Activated T-cell treated with anti-CD3 and anti-CD28 coated beads, Interleukin-2, amount 50 U/mL, for 48 hours (primary cell): ENCODE measurements at regions not wholly inside any gene's neighbourhood (a gene's known extent, or its start where the extent isn't known, plus 50 kb on each side); places are given as distances from the start of the nearest gene placed in this dataset.
"Not testable (repeated sequence)": the region's sequence is repeated elsewhere in the genome, so short reads cannot be mapped to it uniquely, and the experiment has no call there.

ENCODE experiments used
- DNase-seq, 2 experiments: peaks; one replicate each; pipeline ENCODE4 v3.0.0-alpha.2; 2020

- DNase-seq: not testable (repeated sequence)
Measured at GRCh38 chr16:88148682-88149081, 197.4 kb downstream of the BANP start.

GRCh38 chr16:88149158-88149603 is 197.9 kb downstream of the BANP start:
- DNase-seq: not testable (repeated sequence)

- DNase-seq: not testable (repeated sequence)
Measured at GRCh38 chr16:88149663-88150062, 198.4 kb downstream of the BANP start.

- DNase-seq: not testable (repeated sequence)
Measured at GRCh38 chr16:88150456-88151128, 199.4 kb downstream of the BANP start.

- DNase-seq: not testable (repeated sequence)
Measured at GRCh38 chr16:88151129-88151499, 199.9 kb downstream of the BANP start.

- DNase-seq: not testable (repeated sequence)
Measured at GRCh38 chr16:88151859-88152843, 200.9 kb downstream of the BANP start.

GRCh38 chr16:88152879-88153278 is 201.6 kb downstream of the BANP start:
- DNase-seq: not testable (repeated sequence)

- not testable (repeated sequence) for DNase-seq
Measured at GRCh38 chr16:88153516-88153915, 202.3 kb downstream of the BANP start.

GRCh38 chr16:88154886-88155285 is 203.7 kb downstream of the BANP start:
- not testable (repeated sequence) for DNase-seq

GRCh38 chr16:88155681-88156080 is 204.4 kb downstream of the BANP start:
- not testable (repeated sequence) for DNase-seq

- DNase-seq: not testable (repeated sequence)
Measured at GRCh38 chr16:88156640-88157283, 205.5 kb downstream of the BANP start.

GRCh38 chr16:88157686-88158085 is 206.5 kb downstream of the BANP start:
- DNase-seq: not testable (repeated sequence)

GRCh38 chr16:88158256-88159045 is 207.2 kb downstream of the BANP start:
- not testable (repeated sequence) for DNase-seq

GRCh38 chr16:88159046-88159896 is 208.0 kb downstream of the BANP start:
- DNase-seq: not testable (repeated sequence)

- DNase-seq: not testable (repeated sequence)
Measured at GRCh38 chr16:88159897-88160335, 208.7 kb downstream of the BANP start.

- DNase-seq: not testable (repeated sequence)
Measured at GRCh38 chr16:88161191-88161590, 210.0 kb downstream of the BANP start.

- DNase-seq: not testable (repeated sequence)
Measured at GRCh38 chr16:88161623-88162275, 210.5 kb downstream of the BANP start.

GRCh38 chr16:88162778-88163177 is 211.5 kb downstream of the BANP start:
- not testable (repeated sequence) for DNase-seq

- DNase-seq: not testable (repeated sequence)
Measured at GRCh38 chr16:88164196-88165039, 213.2 kb downstream of the BANP start.
